ENCODE measurements at regions not wholly inside any gene's neighbourhood (a gene's known extent, or its start where the extent isn't known, plus 50 kb on each side); places are given as distances from the start of the nearest gene placed in this dataset.

DNA sequence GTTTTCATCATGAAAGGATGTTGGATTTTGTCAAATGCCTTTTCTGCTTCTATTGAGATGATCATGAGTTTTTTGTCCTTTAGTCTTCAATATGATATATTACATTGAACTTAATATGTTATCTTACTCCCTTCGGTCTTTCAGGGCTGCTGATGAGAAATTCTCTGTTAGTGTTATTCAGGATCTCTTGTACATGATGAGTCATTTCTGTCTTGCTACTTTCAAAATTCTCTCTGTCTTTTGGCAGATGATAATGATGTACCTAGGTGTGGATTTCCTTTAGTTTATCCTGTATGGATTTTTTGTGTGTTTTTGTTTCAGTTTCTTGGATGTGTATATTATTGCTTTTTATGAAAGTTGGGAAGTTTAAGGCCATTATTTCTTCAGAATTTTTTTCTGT is 320.9 kb upstream of the NPSR1 start:
- intact Hi-C loops (cut with micrococcal nuclease): no loop called here
- H3K27ac ChIP-seq (replicated peaks): no peak overlapping the region
- H3K36me3 ChIP-seq: no peaks in the 10 kb centered on the region
- no peak overlapping the region for H3K4me3 ChIP-seq
- no peak for DNase-seq
- peaks cover 20% of the 10 kb centered on the region for H3K9me3 ChIP-seq (replicated peaks)
- H3K27me3 ChIP-seq (ENCODE audit: low read depth): peaks cover 3% of the 10 kb centered on the region
- TF ChIP-seq, protein P1, sequence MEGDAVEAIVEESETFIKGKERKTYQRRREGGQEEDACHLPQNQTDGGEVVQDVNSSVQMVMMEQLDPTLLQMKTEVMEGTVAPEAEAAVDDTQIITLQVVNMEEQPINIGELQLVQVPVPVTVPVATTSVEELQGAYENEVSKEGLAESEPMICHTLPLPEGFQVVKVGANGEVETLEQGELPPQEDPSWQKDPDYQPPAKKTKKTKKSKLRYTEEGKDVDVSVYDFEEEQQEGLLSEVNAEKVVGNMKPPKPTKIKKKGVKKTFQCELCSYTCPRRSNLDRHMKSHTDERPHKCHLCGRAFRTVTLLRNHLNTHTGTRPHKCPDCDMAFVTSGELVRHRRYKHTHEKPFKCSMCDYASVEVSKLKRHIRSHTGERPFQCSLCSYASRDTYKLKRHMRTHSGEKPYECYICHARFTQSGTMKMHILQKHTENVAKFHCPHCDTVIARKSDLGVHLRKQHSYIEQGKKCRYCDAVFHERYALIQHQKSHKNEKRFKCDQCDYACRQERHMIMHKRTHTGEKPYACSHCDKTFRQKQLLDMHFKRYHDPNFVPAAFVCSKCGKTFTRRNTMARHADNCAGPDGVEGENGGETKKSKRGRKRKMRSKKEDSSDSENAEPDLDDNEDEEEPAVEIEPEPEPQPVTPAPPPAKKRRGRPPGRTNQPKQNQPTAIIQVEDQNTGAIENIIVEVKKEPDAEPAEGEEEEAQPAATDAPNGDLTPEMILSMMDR (IDR thresholded peaks at IDR 0.05; ENCODE audit: borderline replicate concordance): no peak
- H3K4me1 ChIP-seq: no peaks in the 10 kb centered on the region

DNA sequence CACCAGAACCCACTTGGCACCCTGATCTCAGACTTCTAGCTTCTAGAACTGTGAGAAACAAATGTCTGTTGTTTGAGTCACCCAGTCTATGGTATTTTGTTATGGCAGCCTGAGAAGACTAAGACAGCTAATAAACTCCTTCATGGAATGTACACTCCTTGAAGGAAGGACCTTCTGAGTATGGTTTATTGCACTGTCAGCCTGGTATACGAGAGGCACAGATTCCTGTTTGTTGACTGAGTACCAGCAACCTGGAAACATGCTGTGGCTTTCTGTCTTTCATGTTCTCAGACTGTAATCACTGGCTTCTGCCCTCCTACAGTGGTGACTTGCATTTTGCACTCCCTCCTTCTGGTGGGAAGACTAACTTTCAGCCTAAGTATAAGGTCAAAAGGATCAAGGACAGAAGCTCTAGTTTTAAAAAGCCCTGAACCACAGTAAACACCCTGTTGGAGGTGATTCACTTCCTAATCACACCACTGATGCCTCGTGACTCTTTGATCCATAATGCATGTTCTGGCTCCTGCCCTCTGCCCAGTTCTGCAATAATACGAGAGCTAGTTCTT is 319.0 kb upstream of the NPSR1 start:
- intact Hi-C loops (cut with micrococcal nuclease): no loop called here
- Histone ChIP-seq H3K27me3 (ENCODE audit: low read depth) (peaks cover 3% of the 10 kb centered on the region), H3K27ac (replicated peaks) (no peak overlapping the region), H3K36me3 (no peaks in the 10 kb centered on the region), H3K4me1 (no peaks in the 10 kb centered on the region), H3K9me3 (replicated peaks) (peaks cover 20% of the 10 kb centered on the region), H3K4me3 (no peak overlapping the region)
- DNase-seq: no peak
- TF ChIP-seq, protein P1 (IDR thresholded peaks at IDR 0.05; ENCODE audit: borderline replicate concordance): no peak

DNA sequence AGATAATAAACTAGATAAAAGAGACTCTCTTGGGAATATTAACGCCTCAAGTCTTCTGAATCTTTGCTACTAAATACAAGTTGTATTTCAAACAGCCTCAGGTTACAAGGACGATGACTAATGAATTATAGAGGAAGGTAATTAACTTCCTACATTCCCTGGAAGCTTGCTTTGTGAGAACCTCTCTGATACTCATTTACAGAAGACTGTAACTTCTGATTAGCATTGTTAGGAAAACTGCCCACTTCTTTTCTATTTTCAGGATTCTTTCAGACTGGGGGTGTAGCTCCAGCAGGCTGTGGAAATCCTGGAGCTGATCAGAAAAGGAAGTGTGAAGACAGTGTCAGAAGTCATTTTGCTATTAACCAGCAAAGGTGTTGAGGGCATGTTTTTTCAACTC is 316.7 kb upstream of the NPSR1 start:
- Histone ChIP-seq H3K4me3 (no peak overlapping the region), H3K27ac (replicated peaks) (no peak overlapping the region), H3K9me3 (replicated peaks) (peaks cover 20% of the 10 kb centered on the region), H3K27me3 (ENCODE audit: low read depth) (peaks cover 3% of the 10 kb centered on the region), H3K4me1 (no peaks in the 10 kb centered on the region), H3K36me3 (no peaks in the 10 kb centered on the region)
- TF ChIP-seq, protein P1 (IDR thresholded peaks at IDR 0.05; ENCODE audit: borderline replicate concordance): no peak
- intact Hi-C loops (cut with micrococcal nuclease): no loop called here
- no peak for DNase-seq

DNA sequence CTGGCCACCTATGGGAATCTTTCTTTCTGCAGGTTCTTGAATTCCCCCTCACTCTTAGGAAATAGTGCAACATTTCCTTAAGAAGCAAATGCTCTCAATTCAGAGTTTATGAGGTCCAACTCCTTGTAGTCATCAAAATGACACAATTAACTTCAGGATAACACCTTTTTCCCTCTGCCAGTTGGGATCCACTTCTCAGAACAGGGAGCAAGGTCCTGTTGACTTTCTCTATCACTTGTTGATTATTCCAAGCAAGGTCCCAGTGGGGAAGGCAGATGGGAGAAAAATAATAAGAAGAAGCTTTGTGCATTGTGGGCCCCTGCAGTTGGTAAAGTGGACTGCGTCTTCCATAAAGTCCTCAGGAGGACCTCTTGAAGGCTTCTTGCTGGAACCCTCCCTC is 315.6 kb upstream of the NPSR1 start:
- Histone ChIP-seq H3K4me3 (no peak overlapping the region), H3K9me3 (replicated peaks) (peaks cover 11% of the 10 kb centered on the region), H3K4me1 (no peaks in the 10 kb centered on the region), H3K36me3 (no peaks in the 10 kb centered on the region), H3K27ac (replicated peaks) (no peak overlapping the region), H3K27me3 (ENCODE audit: low read depth) (peaks cover 3% of the 10 kb centered on the region)
- TF ChIP-seq, protein P1 (IDR thresholded peaks at IDR 0.05; ENCODE audit: borderline replicate concordance): no peak
- intact Hi-C loops (cut with micrococcal nuclease): no loop called here
- no peak for DNase-seq

DNA sequence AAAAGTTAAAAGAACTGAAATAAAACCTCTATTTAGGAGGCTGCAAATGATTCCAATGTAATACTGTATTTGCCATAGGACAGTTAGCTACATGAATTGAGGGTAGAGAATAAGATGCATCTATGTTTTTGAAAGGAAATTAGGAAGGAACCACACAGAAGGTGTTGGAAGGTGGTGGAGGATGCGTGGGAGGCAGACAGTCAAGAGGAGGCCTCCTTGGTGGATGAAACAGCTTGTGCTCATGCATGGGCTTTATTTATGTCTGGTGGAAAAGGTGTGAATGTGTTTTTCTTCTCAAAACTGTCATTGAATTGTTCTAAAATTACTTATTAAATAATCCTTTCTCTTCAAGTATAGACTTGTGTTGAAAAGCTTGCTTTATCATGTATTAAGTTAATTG is 314.4 kb upstream of the NPSR1 start:
- Histone ChIP-seq H3K9me3 (replicated peaks) (no peaks in the 10 kb centered on the region), H3K4me1 (no peaks in the 10 kb centered on the region), H3K27ac (replicated peaks) (no peak overlapping the region), H3K27me3 (ENCODE audit: low read depth) (peaks cover 3% of the 10 kb centered on the region), H3K36me3 (no peaks in the 10 kb centered on the region), H3K4me3 (no peak overlapping the region)
- TF ChIP-seq, protein P1 (IDR thresholded peaks at IDR 0.05; ENCODE audit: borderline replicate concordance): no peak
- DNase-seq: no peak
- intact Hi-C loops (cut with micrococcal nuclease): no loop called here
